ENCODE measurements at regions not wholly inside any gene's neighbourhood (a gene's known extent, or its start where the extent isn't known, plus 50 kb on each side); places are given as distances from the start of the nearest gene placed in this dataset.
"Not testable (repeated sequence)": the region's sequence is repeated elsewhere in the genome, so short reads cannot be mapped to it uniquely, and the experiment has no call there.

DNA sequence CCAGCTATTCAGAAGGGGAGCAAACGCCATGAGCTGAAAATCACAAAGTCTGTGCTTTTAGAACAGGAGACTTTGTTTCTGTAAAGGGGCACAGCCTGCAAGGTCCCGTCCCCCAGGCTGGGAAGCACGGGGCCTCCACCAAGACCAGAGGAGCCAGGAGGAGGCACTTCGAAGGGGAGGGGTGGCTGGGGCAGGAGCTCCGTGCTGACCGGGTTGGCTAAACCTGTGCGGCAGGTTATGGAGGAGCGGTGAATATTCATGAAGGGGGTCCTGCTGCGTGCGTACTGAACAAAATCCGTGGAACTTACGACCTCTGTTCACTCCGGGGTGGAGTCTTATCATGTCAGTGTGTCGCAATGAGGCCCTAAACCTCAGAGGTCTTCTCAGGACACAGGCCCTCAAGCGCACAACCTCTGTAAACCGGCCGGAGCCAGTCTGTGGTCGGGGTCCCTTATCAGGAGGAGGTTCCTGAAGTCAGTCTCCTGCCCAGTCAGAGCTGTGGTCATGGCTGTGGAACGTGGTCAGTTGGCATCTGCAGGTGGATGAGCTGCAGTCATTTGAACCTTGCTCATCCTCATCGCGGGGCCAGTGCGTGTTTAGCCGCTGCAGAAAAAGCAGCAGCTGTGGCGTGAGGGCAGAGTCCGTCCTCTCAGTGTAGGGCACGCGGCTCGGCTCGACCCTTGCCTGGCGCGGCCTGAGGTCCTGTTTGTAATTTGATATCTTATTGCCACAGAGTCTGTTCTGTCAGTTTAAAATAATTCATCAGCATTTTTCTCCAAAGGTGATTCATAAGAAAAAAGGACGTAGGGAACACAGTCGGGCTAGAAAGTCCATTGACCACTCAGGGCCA, 5507.7 kb upstream of the TPTE start:
- H3K27ac Mint-ChIP-seq; H3K27me3 Mint-ChIP-seq (ENCODE audit: low read depth); H3K9me3 Mint-ChIP-seq; intact Hi-C loops (cut with micrococcal nuclease); H3K4me3 Mint-ChIP-seq; DNase-seq; CTCF ChIA-PET; H3K36me3 Mint-ChIP-seq (ENCODE audit: low read depth); H3K4me1 Mint-ChIP-seq (ENCODE audit: low read depth): not testable (repeated sequence)

- CTCF ChIA-PET; H3K4me3 Mint-ChIP-seq; H3K36me3 Mint-ChIP-seq (ENCODE audit: low read depth); H3K27ac Mint-ChIP-seq; H3K4me1 Mint-ChIP-seq (ENCODE audit: low read depth); H3K27me3 Mint-ChIP-seq (ENCODE audit: low read depth); intact Hi-C loops (cut with micrococcal nuclease); DNase-seq; H3K9me3 Mint-ChIP-seq: not testable (repeated sequence)
Observed at GRCh38 chr21:5015187-5015586, 5506.2 kb upstream of the TPTE start.

DNA sequence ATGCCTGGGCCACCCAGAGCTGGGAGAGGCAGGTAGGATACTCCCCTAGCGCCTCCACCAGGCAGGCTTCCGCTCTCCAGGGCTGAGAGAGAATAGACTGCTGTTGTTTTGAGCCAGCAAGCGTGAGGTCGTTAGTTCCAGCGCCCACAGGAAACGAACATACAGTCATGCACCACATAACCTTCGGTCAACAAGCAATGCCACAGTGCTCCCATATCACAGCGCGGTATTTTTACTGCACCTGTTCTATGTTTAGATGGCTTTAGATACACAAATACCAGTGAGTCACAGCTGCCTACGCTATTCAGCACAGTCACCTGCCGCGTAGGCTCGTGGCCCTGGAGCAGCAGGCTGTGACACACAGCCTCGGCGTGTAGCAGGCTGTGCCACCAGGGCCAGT, 5502.3 kb upstream of the TPTE start:
- DNase-seq; H3K4me1 Mint-ChIP-seq (ENCODE audit: low read depth); CTCF ChIA-PET; H3K27me3 Mint-ChIP-seq (ENCODE audit: low read depth); H3K4me3 Mint-ChIP-seq; H3K9me3 Mint-ChIP-seq; H3K27ac Mint-ChIP-seq; intact Hi-C loops (cut with micrococcal nuclease); H3K36me3 Mint-ChIP-seq (ENCODE audit: low read depth): not testable (repeated sequence)

GRCh38 chr21:5021815-5022214, 5499.6 kb upstream of the TPTE start:
- H3K27ac Mint-ChIP-seq; DNase-seq; H3K27me3 Mint-ChIP-seq (ENCODE audit: low read depth); H3K4me3 Mint-ChIP-seq; H3K4me1 Mint-ChIP-seq (ENCODE audit: low read depth); H3K36me3 Mint-ChIP-seq (ENCODE audit: low read depth); CTCF ChIA-PET; H3K9me3 Mint-ChIP-seq; intact Hi-C loops (cut with micrococcal nuclease): not testable (repeated sequence)

- intact Hi-C loops (cut with micrococcal nuclease); H3K27me3 Mint-ChIP-seq (ENCODE audit: low read depth); H3K36me3 Mint-ChIP-seq (ENCODE audit: low read depth); H3K4me1 Mint-ChIP-seq (ENCODE audit: low read depth); H3K4me3 Mint-ChIP-seq; CTCF ChIA-PET; H3K9me3 Mint-ChIP-seq; H3K27ac Mint-ChIP-seq; DNase-seq: not testable (repeated sequence)
Observed at GRCh38 chr21:5022254-5022653, 5499.1 kb upstream of the TPTE start.

GRCh38 chr21:5022748-5023147, 5498.6 kb upstream of the TPTE start:
- H3K4me1 Mint-ChIP-seq (ENCODE audit: low read depth); DNase-seq; H3K4me3 Mint-ChIP-seq; H3K27me3 Mint-ChIP-seq (ENCODE audit: low read depth); H3K9me3 Mint-ChIP-seq; CTCF ChIA-PET; intact Hi-C loops (cut with micrococcal nuclease); H3K27ac Mint-ChIP-seq; H3K36me3 Mint-ChIP-seq (ENCODE audit: low read depth): not testable (repeated sequence)

GRCh38 chr21:5035147-5035546, 5486.2 kb upstream of the TPTE start:
- H3K4me3 Mint-ChIP-seq; CTCF ChIA-PET; H3K27me3 Mint-ChIP-seq (ENCODE audit: low read depth): not testable (repeated sequence)

DNA sequence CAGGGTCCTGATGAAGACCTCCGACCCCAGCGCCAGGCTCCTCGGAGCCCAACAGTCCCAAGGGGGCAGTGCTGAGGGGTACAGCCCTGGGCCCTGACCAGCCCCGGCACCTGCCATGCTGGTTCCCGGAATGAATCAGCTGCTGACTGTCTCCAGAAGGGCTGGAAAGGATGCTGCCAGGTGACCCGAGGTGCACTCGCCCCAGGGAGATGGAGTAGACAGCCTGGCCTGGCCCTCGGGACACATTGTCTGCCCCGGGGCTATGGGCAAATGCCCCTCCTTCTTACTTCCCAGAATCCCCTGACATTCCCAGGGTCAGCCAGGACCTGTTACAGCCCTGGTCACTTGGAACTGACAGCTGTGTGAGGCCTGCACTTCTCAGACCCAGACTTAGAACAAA, 5485.8 kb upstream of the TPTE start:
- H3K36me3 Mint-ChIP-seq (ENCODE audit: low read depth); H3K27ac Mint-ChIP-seq; H3K4me1 Mint-ChIP-seq (ENCODE audit: low read depth); H3K4me3 Mint-ChIP-seq; intact Hi-C loops (cut with micrococcal nuclease); H3K9me3 Mint-ChIP-seq; H3K27me3 Mint-ChIP-seq (ENCODE audit: low read depth); CTCF ChIA-PET; DNase-seq: not testable (repeated sequence)

More at GRCh38 chr21:5035147-5035546, 5486.2 kb upstream of the TPTE start:
- H3K27ac Mint-ChIP-seq; DNase-seq; intact Hi-C loops (cut with micrococcal nuclease); H3K9me3 Mint-ChIP-seq; H3K4me1 Mint-ChIP-seq (ENCODE audit: low read depth); H3K36me3 Mint-ChIP-seq (ENCODE audit: low read depth): not testable (repeated sequence)

GRCh38 chr21:5037606-5038331, 5483.6 kb upstream of the TPTE start:
- CTCF ChIA-PET; DNase-seq; H3K27me3 Mint-ChIP-seq (ENCODE audit: low read depth); H3K9me3 Mint-ChIP-seq; H3K36me3 Mint-ChIP-seq (ENCODE audit: low read depth); H3K4me1 Mint-ChIP-seq (ENCODE audit: low read depth); H3K27ac Mint-ChIP-seq; intact Hi-C loops (cut with micrococcal nuclease); H3K4me3 Mint-ChIP-seq: not testable (repeated sequence)

DNA sequence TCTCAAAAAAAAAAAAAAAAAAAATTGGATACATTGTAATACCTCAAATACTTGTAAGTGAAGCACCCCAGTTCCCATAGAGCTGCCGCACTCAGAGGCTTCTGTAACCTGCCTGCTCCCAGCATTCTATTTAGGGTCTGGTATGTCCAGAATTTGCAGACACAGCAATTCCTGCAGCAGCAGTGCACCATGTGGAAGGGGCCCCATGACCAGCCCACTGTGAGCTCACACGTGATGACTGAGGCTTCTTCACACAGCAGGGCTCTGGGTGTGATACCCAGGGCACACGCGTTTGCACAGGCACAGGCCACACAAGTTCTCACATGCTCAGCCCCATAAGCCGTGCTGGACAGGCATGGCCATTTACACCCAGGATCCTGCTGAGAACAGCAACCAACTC, 5481.5 kb upstream of the TPTE start:
- H3K4me1 Mint-ChIP-seq (ENCODE audit: low read depth); H3K27me3 Mint-ChIP-seq (ENCODE audit: low read depth); intact Hi-C loops (cut with micrococcal nuclease); DNase-seq; CTCF ChIA-PET; H3K9me3 Mint-ChIP-seq; H3K4me3 Mint-ChIP-seq; H3K36me3 Mint-ChIP-seq (ENCODE audit: low read depth); H3K27ac Mint-ChIP-seq: not testable (repeated sequence)

- H3K4me3 Mint-ChIP-seq; H3K4me1 Mint-ChIP-seq (ENCODE audit: low read depth); intact Hi-C loops (cut with micrococcal nuclease); CTCF ChIA-PET; H3K9me3 Mint-ChIP-seq; H3K27me3 Mint-ChIP-seq (ENCODE audit: low read depth); H3K36me3 Mint-ChIP-seq (ENCODE audit: low read depth); DNase-seq; H3K27ac Mint-ChIP-seq: not testable (repeated sequence)
Observed at GRCh38 chr21:5042583-5042982, 5478.8 kb upstream of the TPTE start.

DNA sequence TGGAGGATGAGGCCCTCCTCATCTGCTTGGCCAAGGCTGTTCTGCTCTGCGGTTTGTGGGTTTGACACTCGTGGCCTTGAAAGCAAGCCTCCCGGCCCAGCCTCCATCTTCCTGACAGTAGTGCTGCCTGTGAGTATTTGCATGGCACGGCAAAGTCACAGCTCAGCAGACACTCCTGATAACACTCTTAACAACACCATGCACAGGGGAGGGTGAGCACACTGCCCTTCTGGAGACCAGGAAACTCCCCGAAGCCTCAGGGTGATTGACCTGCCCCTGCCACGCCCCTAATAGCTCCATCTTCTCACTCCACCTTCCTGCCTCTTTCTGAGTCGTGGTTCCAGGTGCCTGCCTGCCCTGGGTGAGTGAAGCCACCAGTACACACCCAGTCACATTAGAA, 5476.6 kb upstream of the TPTE start:
- H3K36me3 Mint-ChIP-seq (ENCODE audit: low read depth); H3K27me3 Mint-ChIP-seq (ENCODE audit: low read depth); DNase-seq; H3K4me1 Mint-ChIP-seq (ENCODE audit: low read depth); H3K27ac Mint-ChIP-seq; CTCF ChIA-PET; H3K9me3 Mint-ChIP-seq; H3K4me3 Mint-ChIP-seq; intact Hi-C loops (cut with micrococcal nuclease): not testable (repeated sequence)

DNA sequence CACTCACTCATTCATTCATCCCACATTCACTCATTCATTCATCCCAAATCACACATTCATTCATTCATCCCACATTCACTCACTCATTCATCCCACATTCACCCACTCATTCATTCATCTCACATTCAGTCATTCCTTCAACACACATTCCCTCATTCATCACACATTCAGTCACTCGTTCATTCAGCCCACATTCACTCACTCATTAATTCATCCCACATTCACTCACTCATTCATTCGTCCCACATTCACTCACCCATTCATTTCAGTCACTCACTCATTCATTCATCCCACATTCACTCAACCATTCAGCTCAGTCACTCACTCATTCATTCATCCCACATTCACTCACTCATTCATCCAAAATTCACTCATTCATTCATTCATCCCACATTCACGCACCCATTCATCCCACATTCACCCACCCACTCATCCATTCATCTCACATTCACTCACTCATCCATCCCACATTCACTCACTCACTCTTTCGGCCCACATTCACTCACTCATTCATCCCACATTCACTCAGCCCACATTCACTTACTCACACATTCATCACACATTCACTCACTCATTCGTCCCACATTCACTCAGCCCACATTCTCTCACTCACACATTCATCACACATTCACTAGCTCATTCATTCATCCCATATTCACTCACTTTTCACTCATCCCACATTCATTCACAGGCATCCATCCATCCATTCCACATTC, 5469.9 kb upstream of the TPTE start:
- H3K9me3 Mint-ChIP-seq; H3K27ac Mint-ChIP-seq; CTCF ChIA-PET; DNase-seq; H3K4me3 Mint-ChIP-seq; H3K27me3 Mint-ChIP-seq (ENCODE audit: low read depth); H3K36me3 Mint-ChIP-seq (ENCODE audit: low read depth); intact Hi-C loops (cut with micrococcal nuclease); H3K4me1 Mint-ChIP-seq (ENCODE audit: low read depth): not testable (repeated sequence)

All from activated naive CD4-positive, alpha-beta T cell treated with anti-CD3 and anti-CD28 coated beads for 36 hours (primary cell).